NCI-H69 (cell line): ENCODE measurements at regions not wholly inside any gene's neighbourhood (a gene's known extent, or its start where the extent isn't known, plus 50 kb on each side); places are given as distances from the start of the nearest gene placed in this dataset.
"Not testable (repeated sequence)": the region's sequence is repeated elsewhere in the genome, so short reads cannot be mapped to it uniquely, and the experiment has no call there.

Source experiments
- DNase-seq: peaks from one replicate; lab custom pipeline; 2025; lab: John Stamatoyannopoulos, UW

DNA sequence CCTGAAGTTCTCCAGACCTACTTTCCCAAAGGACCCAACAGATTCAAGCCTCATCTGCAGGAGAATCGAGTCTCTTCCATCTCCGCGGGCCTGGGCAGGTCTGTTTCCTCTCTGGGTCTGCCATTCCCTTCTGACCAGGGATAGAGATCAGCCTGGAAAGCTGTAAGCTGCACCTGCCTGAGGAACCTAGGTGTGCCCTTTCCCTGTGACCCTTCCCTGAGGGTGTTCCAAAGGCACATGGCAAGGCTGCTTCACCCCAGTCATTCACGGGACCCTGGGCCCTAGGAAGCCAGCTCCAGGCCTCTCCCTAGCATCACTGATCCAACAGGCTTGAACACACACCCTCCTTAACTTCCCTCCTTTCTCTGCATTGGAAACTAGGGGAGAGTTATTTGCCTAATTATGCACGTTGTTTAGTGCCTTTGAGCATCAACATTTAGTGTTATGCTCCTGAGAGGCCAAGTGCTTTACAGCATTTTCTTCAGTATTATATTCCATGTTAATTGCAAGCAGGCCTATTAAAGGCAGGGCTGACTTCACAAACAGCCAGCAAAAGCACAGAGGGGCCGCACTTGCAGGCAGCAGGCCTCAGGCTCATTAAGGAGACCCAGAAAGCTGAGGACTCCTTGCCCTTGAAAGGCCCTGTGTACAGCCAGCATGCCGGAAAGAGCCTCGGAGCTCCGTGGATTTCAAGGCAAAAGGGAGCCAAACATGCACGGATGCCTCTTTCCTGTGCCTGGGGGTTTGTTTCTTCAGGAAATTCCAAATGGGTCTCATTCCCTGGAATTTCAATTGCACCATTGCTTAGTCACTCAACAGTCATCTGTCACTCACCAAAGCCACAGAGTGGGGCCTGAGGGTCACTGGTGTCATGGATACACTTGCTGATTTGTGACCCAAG lies 91.0 kb upstream of the FAM20C start:
- no peak for DNase-seq

DNA sequence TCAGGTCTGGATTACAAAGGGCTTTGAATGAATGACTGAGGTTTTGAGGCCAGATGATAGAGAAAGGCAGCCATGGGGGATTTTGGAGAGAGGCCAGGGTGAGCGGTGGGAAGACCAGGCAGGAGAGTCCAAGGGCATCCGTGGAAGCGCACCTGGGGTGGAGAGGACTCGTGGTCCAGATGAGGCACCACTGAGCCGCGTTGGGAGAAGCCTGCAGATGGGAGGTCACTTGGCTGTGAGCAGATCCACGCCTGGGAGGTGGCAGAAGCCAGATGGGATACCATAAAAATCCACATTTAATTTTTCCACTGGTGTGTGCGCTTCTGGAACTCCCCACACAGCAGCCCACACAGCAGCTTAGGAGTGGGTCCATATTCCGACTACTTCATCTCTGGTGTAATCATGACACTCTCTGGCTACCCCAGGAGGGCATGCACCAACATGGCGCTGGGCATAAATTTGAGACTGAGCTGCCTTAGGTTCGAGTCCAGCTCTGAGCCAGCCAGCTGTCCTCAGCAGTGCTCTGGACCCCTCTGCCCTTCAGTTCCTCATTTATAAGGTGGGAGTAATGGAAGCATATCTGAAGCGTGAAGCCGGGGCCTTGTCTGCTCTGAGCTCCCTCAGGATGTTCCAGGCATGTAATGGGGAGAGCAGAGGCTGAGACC lies 90.2 kb upstream of the FAM20C start:
- DNase-seq = no peak

DNA sequence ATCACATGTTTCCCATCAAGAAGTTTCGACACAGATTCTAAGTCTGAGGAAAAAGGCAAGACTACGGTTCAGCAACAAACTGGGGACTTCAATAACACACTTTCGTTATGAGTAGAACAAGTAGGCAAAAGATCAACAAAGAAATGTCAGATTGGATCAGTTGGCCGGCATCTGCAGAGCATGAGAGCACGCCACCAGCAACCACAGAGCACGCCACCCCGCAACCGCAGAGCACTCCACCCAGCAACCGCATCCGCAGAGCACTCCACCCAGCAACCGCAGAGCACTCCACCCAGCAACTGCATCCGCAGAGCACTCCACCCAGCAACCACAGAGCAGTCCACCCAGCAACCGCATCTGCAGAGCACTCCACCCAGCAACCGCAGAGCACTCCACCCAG lies 89.7 kb upstream of the FAM20C start:
- DNase-seq = no peak

DNA sequence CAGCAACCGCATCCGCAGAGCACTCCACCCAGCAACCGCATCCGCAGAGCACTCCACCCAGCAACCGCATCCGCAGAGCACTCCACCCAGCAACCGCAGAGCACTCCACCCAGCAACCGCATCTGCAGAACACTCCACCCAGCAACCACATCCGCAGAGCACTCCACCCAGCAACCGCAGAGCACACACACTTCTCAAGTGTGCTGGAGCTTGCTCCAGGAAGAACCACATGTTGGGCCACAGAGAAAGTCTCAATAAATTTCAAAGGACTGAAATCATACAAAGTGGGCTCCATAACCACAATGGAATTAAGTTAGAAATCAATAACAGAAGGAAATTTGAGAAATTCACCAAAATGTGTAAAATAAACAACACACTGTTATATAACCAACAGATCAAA lies 88.4 kb upstream of the FAM20C start:
- not testable (repeated sequence) for DNase-seq

DNA sequence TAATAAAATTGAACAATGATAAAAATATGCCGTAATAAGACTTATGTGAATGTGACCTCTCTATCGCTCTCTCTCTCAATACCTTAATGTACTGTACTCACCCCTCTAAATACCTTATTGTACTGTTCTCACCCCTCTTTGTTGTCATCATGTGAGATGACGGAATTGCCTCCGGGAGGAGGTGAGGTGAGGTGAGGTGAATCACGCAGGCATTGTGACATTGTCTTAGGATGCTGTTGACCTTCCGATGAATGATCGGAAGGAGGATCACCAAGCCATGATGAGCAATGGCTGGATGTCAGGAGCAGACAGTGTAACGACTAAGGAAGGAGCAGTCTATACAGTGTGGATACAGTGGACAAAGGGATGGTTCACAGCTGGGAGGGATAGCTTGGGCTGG lies 87.4 kb upstream of the FAM20C start:
- DNase-seq = no peak

DNA sequence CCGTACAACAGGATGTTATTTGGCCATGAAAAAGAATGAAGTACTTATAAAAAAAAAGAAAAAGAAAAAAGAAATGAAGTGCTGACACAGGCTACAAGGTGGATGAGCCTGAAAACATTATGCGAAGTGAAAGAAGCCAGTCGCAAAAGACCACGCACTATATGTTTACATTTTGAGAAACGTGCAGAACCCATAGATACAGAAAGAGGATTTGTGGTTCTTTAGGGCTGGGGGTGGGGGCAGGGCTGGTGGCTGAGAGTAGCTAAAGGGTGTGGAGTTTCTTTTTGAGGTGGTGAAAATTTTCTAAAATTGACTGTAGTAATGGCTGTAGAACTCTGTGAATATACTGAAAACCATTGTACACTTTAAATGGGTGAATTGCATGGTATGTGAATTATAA lies 86.0 kb upstream of the FAM20C start:
- no peak for DNase-seq

DNA sequence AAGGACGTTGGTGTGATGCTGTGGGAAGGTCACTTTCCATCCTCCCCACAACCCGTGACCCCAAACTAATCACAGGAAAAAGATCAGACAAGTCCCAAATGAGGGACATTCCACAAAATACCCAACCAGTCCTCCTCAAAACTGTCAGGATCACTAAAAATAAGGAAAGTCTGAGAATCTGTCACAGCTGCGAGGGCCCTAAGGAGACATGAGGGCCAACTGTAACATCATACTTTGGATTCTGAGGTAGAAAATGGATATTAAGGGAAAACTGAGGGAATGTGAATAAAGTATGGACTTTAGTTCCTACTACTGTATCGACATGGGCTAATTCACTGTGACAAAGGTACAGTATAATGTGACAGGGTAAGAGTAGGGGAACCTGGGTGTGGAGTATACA lies 85.1 kb upstream of the FAM20C start:
- no peak for DNase-seq

DNA sequence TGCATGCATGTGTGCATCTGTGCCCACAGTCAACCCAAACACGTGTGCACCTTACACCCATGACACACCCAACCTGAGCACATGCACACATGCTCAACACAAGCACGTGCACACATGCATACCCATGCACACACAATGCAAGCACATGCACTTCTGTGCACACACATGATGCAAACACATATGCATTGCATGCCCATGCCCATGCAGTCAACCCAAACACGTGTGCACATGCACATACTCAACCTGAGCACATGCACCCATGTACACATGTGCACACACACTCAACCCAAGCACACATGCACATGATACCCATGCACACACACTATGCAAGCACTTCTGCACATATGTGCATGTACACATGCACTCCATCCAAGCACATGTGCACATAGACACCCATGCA lies 84.5 kb upstream of the FAM20C start:
- DNase-seq = no peak

DNA sequence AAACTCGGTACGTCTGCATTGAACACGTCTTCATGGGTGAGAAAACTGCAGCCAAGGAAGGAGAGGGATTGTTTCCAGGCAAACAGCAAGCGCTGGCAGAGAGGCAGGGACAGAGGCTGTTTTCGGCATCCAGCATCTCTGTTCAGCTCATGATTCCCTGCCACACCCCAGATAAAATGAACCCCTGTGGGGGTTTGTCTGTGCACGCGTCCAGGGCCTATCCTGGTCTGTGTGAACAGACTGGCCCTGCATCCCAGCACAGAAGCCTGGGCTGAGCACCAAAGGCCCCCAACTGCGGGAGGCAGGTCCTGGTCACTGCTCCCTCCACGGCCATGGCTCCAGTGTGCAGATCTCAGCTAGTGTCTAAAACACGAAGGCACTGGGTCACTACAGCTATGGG lies 83.3 kb upstream of the FAM20C start:
- DNase-seq = no peak

DNA sequence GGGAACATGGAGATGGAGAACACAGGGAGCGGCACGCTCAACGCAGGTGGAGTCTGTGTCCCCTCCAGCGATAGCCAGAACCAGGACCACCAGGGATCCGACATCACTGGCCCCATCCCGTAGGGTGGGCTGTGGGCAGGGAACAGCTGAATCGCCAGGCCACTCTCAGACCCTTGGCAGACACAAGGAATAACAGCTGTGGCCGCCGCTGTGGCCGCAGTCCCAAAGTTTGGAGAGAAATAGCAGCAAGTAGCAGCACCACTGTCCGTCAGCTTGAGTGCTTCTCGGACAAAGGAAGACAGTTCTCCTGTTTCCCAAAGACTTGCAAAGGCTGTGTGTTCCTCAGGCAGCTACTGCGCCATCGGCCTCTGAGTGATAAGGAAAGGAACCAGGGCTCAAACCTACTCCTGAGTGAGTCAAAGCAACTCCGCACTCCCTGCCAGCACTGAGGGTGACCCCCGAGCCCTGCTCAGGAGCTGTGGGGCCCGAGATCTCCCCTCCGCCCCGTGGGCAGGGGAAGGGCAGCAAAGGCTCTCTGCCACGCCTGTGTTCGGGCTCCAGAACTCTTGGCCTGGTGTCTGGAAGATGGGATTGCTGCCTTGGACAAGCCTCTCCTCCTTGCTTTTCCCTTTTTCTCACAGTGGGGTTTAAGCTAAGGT lies 82.3 kb upstream of the FAM20C start:
- no peak for DNase-seq

DNA sequence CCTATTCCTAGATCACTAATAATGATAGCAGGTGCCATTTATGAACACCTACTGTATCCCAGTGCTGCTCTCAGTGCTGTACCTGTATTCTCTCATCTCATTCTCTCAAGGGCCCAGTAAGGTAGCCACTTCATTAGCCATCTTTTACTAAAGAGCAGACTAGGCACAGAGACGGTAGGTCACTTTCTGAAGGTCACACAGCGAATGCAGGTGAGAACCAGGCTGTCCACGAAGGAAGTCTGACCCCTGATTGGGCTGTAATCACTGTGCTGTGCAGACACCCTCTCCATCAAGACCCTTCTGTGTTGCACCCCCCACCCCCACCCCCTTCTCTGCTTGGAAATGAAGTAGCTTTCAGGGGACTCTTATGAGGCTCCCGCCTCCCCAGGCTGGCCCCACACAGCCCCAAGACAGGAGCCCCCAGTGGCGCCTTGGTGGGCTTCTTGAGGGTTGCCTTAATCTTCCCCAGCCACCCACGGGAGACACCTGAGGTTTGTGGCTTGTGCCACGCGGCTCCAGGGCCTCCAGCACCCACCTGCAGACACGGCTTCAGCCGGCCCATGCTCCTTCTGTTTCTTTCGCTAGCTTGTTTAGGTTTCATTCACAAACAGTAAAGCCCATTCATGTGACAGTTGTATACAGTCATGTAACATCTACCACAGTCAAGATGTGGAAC lies 81.7 kb upstream of the FAM20C start:
- DNase-seq = no peak

DNA sequence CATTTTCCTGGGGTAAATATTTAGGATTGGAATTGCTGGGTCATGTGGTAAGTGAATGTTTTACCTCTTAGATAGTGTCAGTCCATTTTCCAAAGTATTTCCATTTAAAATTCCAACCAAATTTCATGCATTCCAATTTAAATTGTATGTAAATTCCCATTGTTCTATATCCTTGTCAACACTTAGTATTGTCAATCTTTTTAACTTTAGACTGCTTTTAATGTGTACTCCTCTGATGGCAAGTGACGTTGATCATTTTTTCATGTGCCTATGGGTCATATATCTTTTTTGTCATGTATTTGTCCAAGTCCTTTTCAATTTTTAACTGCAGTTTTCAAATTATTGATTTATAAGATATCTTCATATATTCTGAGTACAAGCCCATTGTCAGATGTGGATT lies 80.8 kb upstream of the FAM20C start:
- DNase-seq = no peak

DNA sequence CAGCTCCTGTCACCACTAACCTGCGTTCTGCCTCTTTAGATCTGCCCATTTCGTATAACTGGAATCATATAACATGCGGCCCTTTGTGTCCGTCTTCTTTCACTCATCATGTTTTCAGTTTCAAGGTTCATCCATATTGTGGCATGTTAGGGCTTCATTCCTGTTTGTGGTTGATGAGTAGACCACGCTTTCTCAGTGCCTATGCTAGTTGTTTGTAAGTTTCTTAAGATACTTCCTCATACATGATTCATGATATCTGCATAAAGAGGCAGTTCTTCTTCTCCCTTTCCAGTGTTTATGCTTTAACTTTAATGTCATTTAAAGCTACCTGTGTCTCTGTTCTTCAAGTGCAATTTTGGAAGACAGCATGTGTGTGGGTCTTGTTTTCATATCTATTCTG lies 79.5 kb upstream of the FAM20C start:
- no peak for DNase-seq

DNA sequence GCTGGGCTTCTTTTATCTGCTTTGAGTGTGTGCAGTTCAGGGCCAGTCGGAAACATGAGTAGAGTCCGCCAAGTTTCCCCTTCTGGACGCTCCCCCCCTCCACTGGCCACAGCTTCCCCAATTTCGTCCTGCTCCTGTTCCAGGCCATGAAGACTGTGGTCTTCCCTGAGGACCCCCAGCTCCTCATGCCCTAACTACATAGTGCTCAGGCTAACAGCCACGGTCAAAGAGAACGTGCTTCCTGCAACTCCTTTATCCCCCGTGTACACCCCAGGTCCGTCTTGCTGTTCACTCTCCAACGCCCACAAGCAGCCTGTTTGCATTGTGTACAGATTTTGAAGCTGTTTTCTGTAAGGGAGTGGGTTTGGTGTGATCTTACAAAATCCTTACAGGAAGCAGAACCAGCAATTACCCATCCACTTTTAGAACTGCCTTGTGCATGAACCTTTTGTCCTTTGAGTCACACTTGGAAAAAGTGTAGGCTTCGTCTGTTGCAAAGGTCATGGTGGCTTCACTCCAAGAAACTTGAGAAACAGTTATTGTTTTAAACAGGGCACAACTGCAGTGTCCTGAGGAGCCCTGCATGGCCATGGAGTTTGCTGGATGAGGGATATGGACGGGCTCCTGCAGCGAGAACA lies 77.0 kb upstream of the FAM20C start:
- DNase-seq = no peak

DNA sequence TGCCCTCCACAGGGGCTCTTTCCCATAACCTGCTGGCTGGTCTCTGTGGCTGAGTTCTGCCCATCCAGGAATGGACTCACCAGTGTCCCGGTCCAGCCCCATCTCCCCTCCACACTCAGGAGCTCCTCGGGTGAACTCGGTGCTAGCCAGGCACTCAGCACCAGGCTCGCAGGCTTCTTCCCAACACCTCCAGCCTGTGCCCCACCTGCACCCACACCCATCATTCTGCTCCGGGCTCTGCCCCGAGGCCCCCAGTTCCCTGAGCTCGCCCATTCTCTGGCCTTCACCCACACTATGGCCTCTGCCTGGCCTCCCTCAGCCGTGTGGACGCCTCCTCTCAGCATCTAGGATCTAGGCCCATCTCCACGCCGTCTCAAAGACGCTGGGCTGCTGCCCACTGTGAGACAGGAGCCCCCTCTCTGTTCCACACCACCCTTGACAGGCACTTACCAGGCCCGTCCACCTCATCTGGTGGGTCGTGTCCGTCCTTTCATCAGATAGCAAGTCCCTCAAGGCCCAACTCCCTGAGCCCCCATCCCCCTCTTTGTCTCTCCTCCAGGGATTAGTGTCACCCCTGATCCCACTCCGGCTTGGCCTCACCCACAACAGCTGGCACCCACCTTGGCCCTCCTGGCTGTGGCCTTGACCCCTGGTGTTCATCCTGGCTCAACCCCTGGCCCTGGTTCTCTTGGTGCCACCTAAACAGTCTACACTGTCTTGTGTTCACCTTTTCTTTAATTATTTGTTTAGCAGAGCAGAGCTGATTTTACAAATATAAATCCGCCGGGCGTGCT lies 76.0 kb upstream of the FAM20C start:
- DNase-seq = no peak

DNA sequence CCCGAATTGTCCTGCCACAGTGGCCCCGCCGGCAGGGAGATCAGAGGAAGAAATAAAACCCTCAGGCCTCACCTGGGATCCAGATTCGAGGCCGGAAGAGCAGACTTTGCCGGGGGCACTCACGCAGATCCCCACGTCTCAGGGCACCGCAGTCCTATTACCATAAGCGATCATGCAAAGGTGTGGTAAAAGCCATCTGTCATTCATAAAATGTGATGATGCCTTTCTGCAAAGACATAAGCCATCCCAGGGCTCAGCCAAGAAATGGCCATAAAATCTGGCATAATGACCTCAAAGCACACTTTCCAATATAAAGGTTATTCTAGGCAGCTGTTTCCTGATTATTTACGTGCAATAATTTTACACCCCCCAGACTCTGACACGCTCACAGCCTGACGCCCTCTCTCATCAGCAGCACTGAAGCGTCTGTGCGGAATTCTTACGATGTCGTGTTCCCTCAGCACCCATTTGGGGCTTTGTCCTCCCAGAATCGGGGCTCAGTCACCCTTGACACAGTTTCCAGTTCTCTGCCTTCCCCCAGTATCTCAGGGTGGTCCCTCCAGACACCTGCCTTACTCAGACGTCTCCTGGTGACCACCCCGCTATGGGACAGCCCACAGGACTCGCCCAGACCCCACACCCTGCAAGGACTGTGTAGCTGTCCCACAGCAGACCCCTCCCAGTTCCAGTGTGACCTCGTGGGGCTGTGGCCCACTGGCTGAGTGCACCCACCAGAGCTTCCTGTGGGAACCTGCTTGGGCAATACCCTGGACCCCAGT lies 74.3 kb upstream of the FAM20C start:
- DNase-seq = no peak

DNA sequence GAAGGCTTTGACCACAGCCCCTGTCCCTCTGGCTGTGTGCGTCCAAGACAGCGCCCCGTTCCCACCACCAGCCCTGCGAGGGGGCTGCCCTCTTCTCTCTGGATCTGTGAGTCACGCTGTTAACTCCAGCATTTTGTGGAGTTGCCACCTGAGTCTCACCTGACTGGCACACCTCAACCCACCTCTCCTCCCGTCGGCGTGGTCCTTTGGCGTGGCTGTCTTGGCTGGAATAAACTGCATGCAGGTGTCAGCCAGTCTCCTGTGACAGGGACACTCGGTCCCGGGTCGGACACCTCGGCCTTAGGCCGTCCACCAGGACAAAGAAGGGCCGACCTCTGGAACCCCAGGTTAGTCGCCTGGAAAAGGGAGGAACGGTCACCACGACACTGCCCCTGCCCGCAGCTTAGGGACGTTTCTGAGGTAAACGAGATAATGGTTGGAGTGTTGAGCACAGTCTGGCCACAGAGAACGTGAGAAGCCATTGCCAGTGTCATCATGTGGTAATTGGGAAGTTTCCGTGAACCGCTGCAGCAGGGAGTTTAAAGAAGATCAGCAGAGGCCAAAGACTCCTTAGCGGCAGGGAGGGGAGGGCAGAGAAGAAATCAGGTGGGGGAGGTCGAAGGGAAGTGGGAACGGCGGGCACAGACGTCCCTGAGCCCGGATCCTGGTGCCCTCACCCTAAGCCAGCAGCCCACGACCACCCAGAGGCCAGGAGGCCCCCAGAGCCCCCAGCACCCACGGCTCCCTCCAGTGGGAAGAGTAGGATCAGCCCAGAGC lies 73.6 kb upstream of the FAM20C start:
- DNase-seq = no peak

DNA sequence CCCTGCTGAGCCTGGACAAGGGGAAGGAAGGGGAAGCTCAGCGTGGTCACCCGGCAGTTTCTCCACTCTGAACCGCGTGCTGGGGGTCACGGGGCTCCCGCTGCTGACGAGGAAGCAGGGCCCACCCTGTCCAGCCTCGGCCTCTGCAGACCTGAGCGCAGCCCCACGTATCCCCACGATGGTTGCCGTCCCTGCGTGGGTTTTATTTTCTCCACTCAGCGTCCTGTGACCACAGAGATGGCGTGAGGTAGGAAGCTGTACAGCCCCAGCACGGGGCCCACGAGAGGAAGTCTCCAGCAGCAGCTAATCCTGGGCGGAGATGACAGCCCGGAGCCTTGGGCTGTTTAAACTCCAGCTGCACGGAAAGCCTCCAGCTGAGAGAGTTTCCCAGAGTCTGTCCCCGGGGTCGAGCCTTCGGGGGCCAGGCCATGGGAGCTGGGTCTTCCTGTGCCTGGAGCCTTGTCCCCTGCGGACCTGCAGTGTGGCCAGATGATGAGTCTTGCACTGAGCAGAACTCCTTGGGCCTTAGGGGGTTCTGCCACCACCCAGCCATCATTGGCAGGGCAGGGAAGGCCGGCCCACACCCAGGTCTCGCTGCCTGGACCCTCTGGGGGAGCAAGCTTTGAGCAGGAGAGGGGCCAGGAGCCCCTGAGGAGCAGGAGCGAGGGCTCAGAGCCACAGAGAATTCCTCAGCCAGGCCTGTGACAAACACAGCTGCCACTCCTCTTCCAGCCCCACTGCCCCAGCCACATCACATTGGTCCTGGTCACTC lies 72.8 kb upstream of the FAM20C start:
- no peak for DNase-seq
